WERI-Rb-1 (cell line): ENCODE measurements at regions not wholly inside any gene's neighbourhood (a gene's known extent, or its start where the extent isn't known, plus 50 kb on each side); places are given as distances from the start of the nearest gene placed in this dataset.

ENCODE experiments used
- DNase-seq: peaks from one replicate; pipeline ENCODE4 v3.0.0-alpha.2; 2020
- H3K27ac ChIP-seq: fragments of 250-450 bp; sonication (Bioruptor Pico); 2 replicates; pipeline ENCODE4 v1.5.1; 2020; ENCODE audit warnings: mild to moderate bottlenecking, moderate library complexity
- H3K27me3 ChIP-seq: fragments of 250-450 bp; sonication (Bioruptor Pico); 2 replicates; pipeline ENCODE4 v1.5.1; 2021; ENCODE audit warnings: mild to moderate bottlenecking, low read depth, moderate library complexity; ENCODE audit not compliant: insufficient read depth, severe bottlenecking
- H3K36me3 ChIP-seq: fragments of 250-450 bp; sonication (Bioruptor Pico); 2 replicates; pipeline ENCODE4 v1.5.1; 2020; ENCODE audit warnings: mild to moderate bottlenecking, moderate library complexity
- H3K4me3 ChIP-seq: 2 replicates; pipeline ENCODE4 v1.5.1; 2011; ENCODE audit warnings: low read depth, mild to moderate bottlenecking, control low read depth, low read length
- H3K9me3 ChIP-seq: fragments of 250-450 bp; sonication (Bioruptor Pico); 2 replicates; pipeline ENCODE4 v1.5.1; 2021; ENCODE audit warnings: mild to moderate bottlenecking, moderate library complexity; ENCODE audit not compliant: severe bottlenecking
- CTCF ChIP-seq: IDR thresholded peaks from 2 replicates; pipeline ENCODE4 v1.5.1; 2011; ENCODE audit warnings: low read depth, mild to moderate bottlenecking, control low read depth, inconsistent platforms, low read length

DNA sequence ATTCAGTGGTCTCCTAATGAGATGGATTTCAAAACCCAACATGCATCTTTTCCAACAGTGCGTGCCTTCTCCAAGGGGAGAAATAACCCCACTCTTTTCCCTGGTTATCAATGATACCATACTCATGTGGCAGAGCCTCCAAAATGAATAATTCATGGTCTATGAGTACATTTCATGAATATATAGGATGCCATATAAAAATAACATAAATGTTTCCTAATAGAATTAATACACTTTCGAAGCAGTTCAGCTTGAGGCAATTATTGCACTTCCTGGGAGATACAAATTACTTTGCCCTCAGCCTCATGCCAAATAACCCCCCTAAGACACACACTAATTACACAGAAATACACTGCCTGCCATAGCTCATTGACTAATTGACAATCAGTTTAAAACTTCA lies 318.6 kb downstream of the ZSWIM6 start:
- no peak for TF ChIP-seq CTCF
- Histone ChIP-seq H3K36me3 (no peaks in the 10 kb centered on the region), H3K27ac (no peak overlapping the region), H3K9me3 (no peaks in the 10 kb centered on the region), H3K4me3 (no peak overlapping the region), H3K27me3 (peaks cover 10% of the 10 kb centered on the region)
- DNase-seq: no peak

DNA sequence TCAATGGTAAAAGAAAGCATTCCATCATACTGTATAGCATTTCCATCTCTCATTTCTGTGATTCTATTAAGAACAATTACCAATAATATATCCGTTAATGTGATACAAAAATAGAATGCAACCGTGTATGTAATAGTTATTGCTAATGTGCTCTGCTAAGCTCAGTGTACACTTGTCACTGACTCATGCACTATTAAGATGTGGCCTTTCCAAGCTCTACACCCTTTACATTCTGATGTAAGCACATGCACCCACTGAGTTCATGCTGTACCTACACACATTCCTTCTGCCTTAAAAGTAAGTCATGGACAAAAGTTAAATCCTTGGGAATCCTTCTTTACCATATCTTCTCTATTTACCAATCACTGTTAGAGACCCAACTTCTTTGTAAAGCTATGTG lies 319.1 kb downstream of the ZSWIM6 start:
- H3K27me3 ChIP-seq: peaks cover 10% of the 10 kb centered on the region
- no peaks in the 10 kb centered on the region for H3K36me3 ChIP-seq
- no peak for DNase-seq
- no peak overlapping the region for H3K27ac ChIP-seq
- no peak for TF ChIP-seq CTCF
- no peak overlapping the region for H3K4me3 ChIP-seq
- no peaks in the 10 kb centered on the region for H3K9me3 ChIP-seq

DNA sequence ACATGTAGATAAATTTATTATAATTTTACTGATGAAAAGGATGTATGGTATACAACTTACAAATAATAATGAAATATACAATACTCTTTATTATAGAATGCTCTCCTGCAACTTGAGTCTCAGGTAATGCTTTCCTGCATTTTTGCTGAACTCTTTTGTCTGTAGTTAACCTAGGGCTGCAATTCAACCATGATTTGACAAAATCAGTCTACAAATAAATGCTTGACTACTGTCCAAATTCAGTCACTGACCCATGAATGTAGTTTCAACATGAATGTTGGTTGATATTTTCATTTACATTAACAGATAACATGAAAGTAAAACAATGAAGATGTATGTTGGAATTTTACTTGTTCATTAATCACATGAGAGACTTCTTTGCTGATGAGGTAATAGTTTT lies 320.9 kb downstream of the ZSWIM6 start:
- H3K36me3 ChIP-seq: no peaks in the 10 kb centered on the region
- no peaks in the 10 kb centered on the region for H3K9me3 ChIP-seq
- peaks cover 10% of the 10 kb centered on the region for H3K27me3 ChIP-seq
- H3K27ac ChIP-seq: no peak overlapping the region
- DNase-seq: no peak
- TF ChIP-seq CTCF: no peak
- H3K4me3 ChIP-seq: no peak overlapping the region

DNA sequence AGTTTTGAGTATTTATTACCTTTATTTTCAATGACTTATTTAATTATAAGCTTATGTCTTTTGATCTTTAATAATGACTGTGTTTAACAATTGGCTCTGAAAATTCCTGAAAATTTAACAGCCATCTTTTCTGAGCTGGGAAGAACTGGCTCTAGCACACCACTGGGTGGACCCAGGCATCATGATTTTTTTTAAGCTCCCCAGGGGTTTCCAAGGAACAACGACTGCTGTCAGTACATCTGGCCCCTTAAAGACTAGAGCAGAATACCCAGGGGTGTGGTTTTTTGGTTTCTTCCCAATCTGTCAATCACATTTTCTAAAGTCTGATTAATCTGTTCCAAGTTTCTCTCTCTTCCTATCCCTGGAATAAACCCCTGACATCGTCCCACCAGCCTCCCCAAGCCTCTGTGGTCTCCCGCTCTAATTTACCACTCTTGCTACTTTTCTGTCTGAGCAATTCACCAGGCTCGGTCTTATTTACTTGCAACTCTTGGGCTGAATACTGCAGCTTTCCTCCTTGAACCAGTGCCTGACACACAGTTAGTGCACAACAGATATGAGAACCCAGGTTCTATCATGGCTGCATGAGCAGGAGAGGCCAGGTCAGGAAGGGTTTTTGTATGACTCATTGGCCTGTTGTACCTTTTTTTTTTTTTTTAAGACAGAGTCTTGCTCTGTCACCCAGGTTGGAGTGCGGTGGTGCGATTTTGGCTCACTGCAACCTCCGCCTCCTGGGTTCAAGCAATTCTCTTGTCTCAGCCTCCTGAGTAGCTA lies 321.9 kb downstream of the ZSWIM6 start:
- Histone ChIP-seq H3K9me3 (no peaks in the 10 kb centered on the region), H3K4me3 (no peak overlapping the region), H3K27ac (no peak overlapping the region), H3K36me3 (no peaks in the 10 kb centered on the region), H3K27me3 (peaks cover 10% of the 10 kb centered on the region)
- TF ChIP-seq CTCF: no peak
- DNase-seq: no peak

DNA sequence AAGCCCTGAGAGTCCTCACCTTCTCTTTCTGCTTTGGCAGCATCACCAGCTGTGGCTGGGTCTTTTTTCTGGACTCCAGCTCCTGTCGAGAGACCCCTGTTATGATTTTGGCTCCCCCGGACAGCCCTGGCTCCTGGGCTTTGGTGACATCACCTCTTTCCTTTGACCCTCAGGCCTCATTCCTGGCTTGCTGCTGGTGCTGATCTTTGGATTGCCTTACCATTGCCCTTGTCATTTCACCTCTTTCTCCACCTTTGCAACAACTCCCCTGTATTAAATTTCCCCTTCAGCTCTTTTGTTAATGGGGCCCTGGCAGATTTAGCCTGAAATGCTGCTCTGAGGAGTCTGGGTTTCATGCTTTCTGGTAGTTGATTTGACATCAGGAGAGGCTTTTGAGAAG lies 322.8 kb downstream of the ZSWIM6 start:
- no peak overlapping the region for H3K27ac ChIP-seq
- no peak for TF ChIP-seq CTCF
- peaks cover 10% of the 10 kb centered on the region for H3K27me3 ChIP-seq
- no peaks in the 10 kb centered on the region for H3K9me3 ChIP-seq
- no peak for DNase-seq
- H3K36me3 ChIP-seq: no peaks in the 10 kb centered on the region
- H3K4me3 ChIP-seq: no peak overlapping the region

DNA sequence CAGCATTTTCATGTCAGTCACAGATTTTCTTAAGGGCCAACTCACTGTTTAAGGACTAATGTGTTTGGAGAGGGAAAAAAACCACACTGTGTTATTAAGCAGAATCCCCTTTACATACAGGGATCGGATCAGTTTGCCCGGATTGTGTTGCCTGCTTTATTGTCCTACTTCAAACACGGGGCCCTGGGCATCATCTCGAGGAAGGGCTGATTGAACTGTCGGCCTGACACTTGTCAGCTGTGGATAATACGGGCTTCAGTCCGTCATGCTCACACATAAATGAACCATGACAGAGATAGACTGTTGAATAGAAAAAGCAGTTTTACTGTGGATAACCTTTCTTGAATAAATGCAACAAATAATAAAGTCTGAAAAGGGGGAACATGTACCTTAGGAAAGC lies 325.0 kb downstream of the ZSWIM6 start:
- no peak for TF ChIP-seq CTCF
- Histone ChIP-seq H3K36me3 (no peaks in the 10 kb centered on the region), H3K27me3 (peaks cover 1% of the 10 kb centered on the region), H3K27ac (no peak overlapping the region), H3K9me3 (no peaks in the 10 kb centered on the region), H3K4me3 (no peak overlapping the region)
- no peak for DNase-seq
